Muscle of back (tissue), 3 donors: ENCODE measurements at regions not wholly inside any gene's neighbourhood (a gene's known extent, or its start where the extent isn't known, plus 50 kb on each side); places are given as distances from the start of the nearest gene placed in this dataset.
A peak's percentile ranks its signal among the peaks of the same experiment; 100 is the strongest.

Experiments used
- DNase-seq, 3 donors: peaks; one replicate each; pipeline versions ENCODE4 v3.0.0 to v3.0.0-alpha.2; 2013

DNA sequence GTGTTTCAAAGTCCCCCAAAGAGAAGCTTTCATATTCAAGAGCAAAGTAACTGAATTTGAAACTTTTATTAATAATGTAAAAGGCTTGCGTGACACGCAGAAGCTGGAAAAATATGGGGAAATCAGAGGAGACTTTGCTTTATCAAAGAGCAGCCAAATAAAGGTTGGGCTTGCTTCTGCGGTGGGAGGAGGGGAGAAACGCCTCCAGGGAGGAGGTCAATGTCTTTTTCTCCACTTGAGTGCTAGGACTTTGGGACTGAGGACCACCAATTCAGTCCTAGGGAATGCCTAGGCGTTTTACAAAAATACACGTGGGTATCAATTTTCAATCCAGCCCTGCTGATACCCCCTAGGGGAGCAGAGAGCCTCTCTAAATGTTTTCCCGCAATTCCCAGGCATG lies 60.9 kb upstream of the FZD10 start:
- DNase-seq = no peak

GRCh38 chr12:130102266-130102665 lies 60.0 kb upstream of the FZD10 start:
- no peak for DNase-seq

DNA sequence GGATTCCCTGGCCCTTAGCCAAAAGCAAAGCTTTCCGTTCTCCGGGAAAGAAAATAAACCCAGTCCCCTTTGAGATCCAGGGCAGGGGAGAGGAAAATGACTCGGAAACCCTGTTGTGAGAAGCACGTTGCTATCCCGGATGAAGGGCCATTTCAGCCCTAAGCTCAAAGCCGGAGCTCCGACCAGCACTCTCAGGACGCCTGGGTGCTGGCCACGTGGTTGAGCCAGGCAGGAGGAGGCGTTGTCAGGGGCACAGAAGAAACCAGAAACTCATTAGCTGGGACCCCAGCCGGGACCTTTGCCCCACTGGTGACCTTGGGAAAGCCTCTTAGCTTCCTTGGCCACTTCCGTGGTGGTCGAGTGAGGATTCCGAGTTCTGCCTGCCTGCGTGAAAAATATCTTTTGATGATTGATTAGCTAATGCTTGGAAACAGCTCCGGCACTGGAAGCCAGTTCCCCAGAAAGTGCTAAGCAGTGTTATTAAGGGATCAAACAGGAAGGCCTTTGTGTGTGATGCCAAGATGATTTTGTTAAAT lies 57.6 kb upstream of the FZD10 start:
- peak in 2 of 3 donors; percentile 30 to 63 for DNase-seq

DNA sequence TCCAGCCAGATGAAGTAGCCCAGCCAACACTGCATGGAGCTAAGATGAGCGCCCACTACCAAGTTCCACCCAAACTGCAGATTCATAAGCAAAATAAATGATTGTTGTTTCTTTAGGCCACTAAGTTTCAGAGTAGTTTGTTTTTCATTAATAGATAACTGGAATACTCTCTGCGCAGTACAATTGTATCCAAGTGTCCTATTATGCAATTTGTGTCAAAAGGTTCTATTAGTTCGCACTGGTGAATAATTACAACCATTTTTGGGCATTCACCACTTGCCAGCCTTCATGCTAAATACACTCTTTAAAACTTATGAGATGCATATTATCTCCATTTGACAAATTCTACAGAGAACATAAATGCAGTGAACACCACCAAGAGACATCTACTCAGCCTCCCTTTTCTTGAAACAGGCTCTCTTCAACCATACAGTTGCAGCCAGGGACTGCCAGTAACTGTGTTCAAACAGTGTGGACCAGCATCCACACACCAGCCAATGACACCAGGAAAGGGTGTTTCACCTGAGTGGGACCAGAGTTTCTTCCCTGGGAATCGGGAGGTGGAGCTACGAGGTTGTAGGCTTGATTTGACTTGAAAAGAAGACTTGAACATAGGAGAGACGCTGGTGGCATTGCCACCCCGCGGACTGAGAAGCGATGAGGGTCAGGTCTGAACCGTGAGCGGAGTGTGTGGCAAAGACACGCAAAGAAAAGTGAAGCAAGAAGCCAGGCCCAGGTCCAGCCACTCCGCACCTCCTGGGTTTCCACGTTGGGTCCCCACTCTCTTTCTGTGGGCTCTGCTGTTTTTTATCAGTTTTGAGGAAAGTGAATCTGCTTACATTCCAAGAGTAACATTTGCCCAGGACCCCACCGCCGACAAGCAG lies 53.0 kb upstream of the FZD10 start:
- no peak for DNase-seq

DNA sequence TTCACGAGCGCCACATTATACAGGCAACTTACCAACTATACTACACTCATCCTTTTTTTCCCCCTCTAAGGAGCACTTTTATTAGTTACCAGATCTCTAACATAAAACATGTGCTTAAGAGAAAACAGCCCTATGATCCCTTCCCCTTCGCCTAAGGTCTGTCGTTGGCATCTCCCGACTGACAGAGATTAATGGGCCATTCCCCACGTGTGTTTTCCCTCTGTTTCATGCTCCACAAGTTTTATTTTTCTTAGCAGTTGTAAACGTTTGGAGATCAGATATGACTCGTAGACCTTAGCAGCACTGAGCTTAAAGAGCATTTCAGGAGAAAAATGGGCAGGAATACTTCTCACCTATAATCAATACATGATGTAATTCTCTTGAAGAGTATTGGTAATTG lies 51.4 kb upstream of the FZD10 start:
- DNase-seq = no peak

- no peak for DNase-seq
Observed at GRCh38 chr12:130111965-130112496, 50.2 kb upstream of the FZD10 start.
